Stomach (tissue), 8 donors: ENCODE measurements at regions not wholly inside any gene's neighbourhood (a gene's known extent, or its start where the extent isn't known, plus 50 kb on each side); places are given as distances from the start of the nearest gene placed in this dataset.
"Not testable (repeated sequence)": the region's sequence is repeated elsewhere in the genome, so short reads cannot be mapped to it uniquely, and the experiment has no call there.

Experiments used
- DNase-seq, 2 donors: peaks; one replicate each; pipeline versions ENCODE4 v3.0.0 to v3.0.0-alpha.2; 2013 to 2019
- H3K27ac ChIP-seq, 5 donors: fragments of 200-600 bp in 4 of 5; sonication (generic) in 4 of 5; one replicate each; pipeline ENCODE4 v1.5.1; 2013 to 2019; ENCODE audit warnings: mild to moderate bottlenecking in 1 of 5, moderate library complexity in 1 of 5
- H3K27me3 ChIP-seq, 3 donors: fragments of 200-600 bp; sonication (generic); one replicate each; pipeline ENCODE4 v1.5.1; 2017 to 2019; ENCODE audit warnings: mixed run types in 1 of 3
- H3K36me3 ChIP-seq, 4 donors: fragments of 200-600 bp; sonication (generic); 1 replicate in 3 of 4; 2 replicates in 1 of 4; pipeline ENCODE4 v1.5.1; 2016 to 2019
- H3K4me1 ChIP-seq, 4 donors: fragments of 200-600 bp; sonication (generic); one replicate each; pipeline ENCODE4 v1.5.1; 2016 to 2019
- H3K4me3 ChIP-seq, 4 donors: fragments of 200-600 bp; sonication (generic) in 3 of 4; one replicate each; pipeline ENCODE4 v1.5.1; 2016 to 2019; ENCODE audit warnings: mild to moderate bottlenecking in 1 of 4
- H3K9me3 ChIP-seq, 4 donors: fragments of 200-600 bp; sonication (generic); one replicate each; pipeline ENCODE4 v1.5.1; 2016 to 2019
- EP300 ChIP-seq: sonication (generic); formaldehyde crosslinking; IDR thresholded peaks from one replicate; pipeline ENCODE4 v1.6.1; 2017; ENCODE audit warnings: antibody characterized with exemption
- POLR2A ChIP-seq, 4 donors: fragments of 450-650 bp; IDR thresholded peaks; one replicate each; pipeline ENCODE4 v1.6.1; 2016; ENCODE audit warnings: antibody characterized with exemption in 4 of 4, control low read depth in 2 of 4, mild to moderate bottlenecking in 1 of 4, moderate library complexity in 1 of 4
- POLR2AphosphoS5 ChIP-seq, 3 donors: sonication (generic); formaldehyde crosslinking; IDR thresholded peaks; one replicate each; pipeline ENCODE4 v1.6.1; 2016; ENCODE audit warnings: antibody characterized with exemption in 3 of 3
- WGBS, 5 donors: extraction: QIAGEN DNeasy Blood & Tissue Kit in 3 of 5; methylation state at CpG; one replicate each; pipeline versions ENCODE4 v1.1.5 to v1.1.7; 2013 to 2018; 5-methylcytosine and 5-hydroxymethylcytosine counted together
- intact Hi-C: fragments of 100-400 bp; cut with DNase I; formaldehyde crosslinking; loops from one replicate; pipeline ENCODE4 v1.15.1; 2023; ENCODE audit warnings: low total_unique reads
- TF ChIP-seq, protein P1 (sequence below), 7 experiments: fragments of 450-650 bp in 4 of 7; fragments of 200-600 bp in 3 of 7; sonication (generic) in 3 of 7; IDR thresholded peaks; one replicate each; pipeline ENCODE4 v1.5.1; 2016 to 2019; ENCODE audit warnings: antibody characterized with exemption in 7 of 7, control low read depth in 2 of 7, mild to moderate bottlenecking in 1 of 7
- donor health status: healthy with polysubstance abuse.
- donor health status: Bipolar disorder and iron deficiency.
- donor health status: healthy.

DNA sequence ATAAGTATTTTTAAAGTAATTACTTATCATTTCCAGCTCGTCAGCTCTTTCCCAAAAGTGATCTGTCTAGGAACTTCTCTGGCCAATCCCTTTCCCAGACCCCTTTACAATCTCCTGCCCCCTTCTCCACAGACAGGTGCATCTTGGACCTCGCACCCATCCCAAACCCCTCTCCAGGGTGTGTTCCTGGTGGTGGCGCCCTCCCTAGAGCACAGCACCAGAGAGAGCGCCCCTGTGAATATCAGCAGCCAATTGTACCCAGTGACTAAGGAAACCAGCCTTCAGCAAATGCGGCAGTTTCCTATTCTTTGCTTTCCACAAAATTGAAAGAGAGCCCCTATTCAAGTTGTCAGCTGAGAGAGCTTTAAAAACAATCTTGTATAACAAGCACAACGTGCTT is 157.7 kb downstream of the RNASET2 start:
- intact Hi-C loops = no loop called here
- no peak overlapping the region for H3K27ac ChIP-seq
- TF ChIP-seq EP300 (no peak), POLR2AphosphoS5 (IDR thresholded peaks at IDR 0.05) (no peak), POLR2A (IDR thresholded peaks at IDR 0.05) (no peak)
- TF ChIP-seq, protein P1, sequence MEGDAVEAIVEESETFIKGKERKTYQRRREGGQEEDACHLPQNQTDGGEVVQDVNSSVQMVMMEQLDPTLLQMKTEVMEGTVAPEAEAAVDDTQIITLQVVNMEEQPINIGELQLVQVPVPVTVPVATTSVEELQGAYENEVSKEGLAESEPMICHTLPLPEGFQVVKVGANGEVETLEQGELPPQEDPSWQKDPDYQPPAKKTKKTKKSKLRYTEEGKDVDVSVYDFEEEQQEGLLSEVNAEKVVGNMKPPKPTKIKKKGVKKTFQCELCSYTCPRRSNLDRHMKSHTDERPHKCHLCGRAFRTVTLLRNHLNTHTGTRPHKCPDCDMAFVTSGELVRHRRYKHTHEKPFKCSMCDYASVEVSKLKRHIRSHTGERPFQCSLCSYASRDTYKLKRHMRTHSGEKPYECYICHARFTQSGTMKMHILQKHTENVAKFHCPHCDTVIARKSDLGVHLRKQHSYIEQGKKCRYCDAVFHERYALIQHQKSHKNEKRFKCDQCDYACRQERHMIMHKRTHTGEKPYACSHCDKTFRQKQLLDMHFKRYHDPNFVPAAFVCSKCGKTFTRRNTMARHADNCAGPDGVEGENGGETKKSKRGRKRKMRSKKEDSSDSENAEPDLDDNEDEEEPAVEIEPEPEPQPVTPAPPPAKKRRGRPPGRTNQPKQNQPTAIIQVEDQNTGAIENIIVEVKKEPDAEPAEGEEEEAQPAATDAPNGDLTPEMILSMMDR (IDR thresholded peaks at IDR 0.05) = no peak
- 68 to 77% (median 69%) methylated on average over 6 of the region's 6 CpGs for WGBS, 5 donors
- H3K9me3 ChIP-seq = no peaks in the 10 kb centered on the region
- no peaks in the 10 kb centered on the region for H3K4me1 ChIP-seq
- no peaks in the 10 kb centered on the region for H3K27me3 ChIP-seq
- H3K4me3 ChIP-seq = no peak overlapping the region
- H3K36me3 ChIP-seq = no peaks in the 10 kb centered on the region
- DNase-seq = no peak

DNA sequence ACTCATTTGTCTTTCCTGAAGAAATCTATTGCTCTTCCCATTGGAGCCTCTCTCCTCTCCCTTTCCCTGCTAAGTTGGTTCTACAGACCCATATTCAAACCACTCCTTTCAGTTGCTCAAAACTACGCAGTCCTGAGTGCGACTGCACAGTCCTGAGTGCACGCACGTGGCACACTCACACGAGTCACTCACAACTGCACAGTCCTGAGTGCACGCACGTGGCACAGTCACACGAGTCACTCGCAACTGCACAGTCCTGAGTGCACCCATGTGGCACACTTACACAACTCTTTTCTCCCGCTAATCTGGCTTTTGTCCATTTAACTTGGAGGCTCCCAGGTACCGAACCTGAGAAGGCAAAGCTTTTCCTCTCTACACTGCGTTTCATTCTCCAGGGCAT is 159.7 kb downstream of the RNASET2 start:
- WGBS, 5 donors = 90 to 92% (median 91%) methylated on average over 12 of the region's 12 CpGs
- no peaks in the 10 kb centered on the region for H3K4me1 ChIP-seq
- no peak for DNase-seq
- H3K36me3 ChIP-seq = no peaks in the 10 kb centered on the region
- no peaks in the 10 kb centered on the region for H3K27me3 ChIP-seq
- TF ChIP-seq EP300 (no peak), POLR2AphosphoS5 (IDR thresholded peaks at IDR 0.05) (no peak), POLR2A (IDR thresholded peaks at IDR 0.05) (no peak)
- TF ChIP-seq, protein P1 (IDR thresholded peaks at IDR 0.05) = no peak
- H3K4me3 ChIP-seq = no peak overlapping the region
- intact Hi-C loops = no loop called here
- no peak overlapping the region for H3K27ac ChIP-seq
- H3K9me3 ChIP-seq = no peaks in the 10 kb centered on the region

DNA sequence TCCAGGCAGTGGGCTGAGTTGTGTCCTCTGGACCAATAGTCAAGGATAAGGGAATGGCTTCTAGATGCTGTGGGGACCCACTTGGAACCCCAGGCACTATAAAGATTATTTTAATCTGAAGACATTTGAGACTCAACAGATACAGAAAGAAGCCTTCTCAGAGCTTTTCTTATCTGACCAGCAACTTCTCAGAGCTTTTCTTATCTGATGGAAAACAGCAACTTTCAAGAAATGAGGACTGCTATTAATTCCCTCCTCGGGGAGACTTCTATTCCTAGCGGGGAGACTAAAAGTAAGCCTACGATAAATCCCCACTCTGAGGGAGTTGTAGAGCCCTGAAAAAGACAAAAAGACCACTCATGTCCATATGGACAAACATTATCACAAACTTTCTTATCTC is 160.5 kb downstream of the RNASET2 start:
- no peak overlapping the region for H3K4me3 ChIP-seq

DNA sequence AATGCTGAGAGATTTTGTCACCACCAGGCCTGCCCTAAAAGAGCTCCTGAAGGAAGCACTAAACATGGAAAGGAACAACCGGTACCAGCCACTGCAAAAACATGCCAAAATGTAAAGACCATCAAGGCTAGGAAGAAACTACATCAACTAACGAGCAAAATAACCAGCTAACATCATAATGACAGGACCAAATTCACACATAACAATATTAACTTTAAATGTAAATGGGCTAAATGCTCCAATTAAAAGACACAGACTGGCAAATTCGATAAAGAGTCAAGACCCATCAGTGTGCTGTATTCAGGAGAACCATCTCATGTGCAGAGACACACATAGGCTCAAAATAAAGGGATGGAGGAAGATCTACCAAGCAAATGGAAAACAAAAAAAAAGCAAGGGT is 163.8 kb upstream of the RPS6KA2 start:
- H3K36me3 ChIP-seq, H3K27ac ChIP-seq, intact Hi-C loops, H3K4me1 ChIP-seq, DNase-seq, H3K9me3 ChIP-seq, H3K27me3 ChIP-seq, H3K4me3 ChIP-seq: not testable (repeated sequence)
- WGBS, 5 donors = 67 to 86% (median 78%) methylated on average over 2 to 3 of the region's 3 CpGs

More for the DNA sequence above, 160.5 kb downstream of the RNASET2 start:
- Histone ChIP-seq H3K9me3 (no peaks in the 10 kb centered on the region), H3K27ac (no peak overlapping the region), H3K27me3 (no peaks in the 10 kb centered on the region), H3K36me3 (no peaks in the 10 kb centered on the region), H3K4me1 (no peaks in the 10 kb centered on the region)
- TF ChIP-seq POLR2A (IDR thresholded peaks at IDR 0.05) (no peak), EP300 (no peak), POLR2AphosphoS5 (IDR thresholded peaks at IDR 0.05) (no peak)
- TF ChIP-seq, protein P1 (IDR thresholded peaks at IDR 0.05) = no peak
- WGBS, 5 donors = 59 to 88% (median 73%) methylated on average over 3 of the region's 3 CpGs
- intact Hi-C loops = no loop called here
- DNase-seq = no peak

DNA sequence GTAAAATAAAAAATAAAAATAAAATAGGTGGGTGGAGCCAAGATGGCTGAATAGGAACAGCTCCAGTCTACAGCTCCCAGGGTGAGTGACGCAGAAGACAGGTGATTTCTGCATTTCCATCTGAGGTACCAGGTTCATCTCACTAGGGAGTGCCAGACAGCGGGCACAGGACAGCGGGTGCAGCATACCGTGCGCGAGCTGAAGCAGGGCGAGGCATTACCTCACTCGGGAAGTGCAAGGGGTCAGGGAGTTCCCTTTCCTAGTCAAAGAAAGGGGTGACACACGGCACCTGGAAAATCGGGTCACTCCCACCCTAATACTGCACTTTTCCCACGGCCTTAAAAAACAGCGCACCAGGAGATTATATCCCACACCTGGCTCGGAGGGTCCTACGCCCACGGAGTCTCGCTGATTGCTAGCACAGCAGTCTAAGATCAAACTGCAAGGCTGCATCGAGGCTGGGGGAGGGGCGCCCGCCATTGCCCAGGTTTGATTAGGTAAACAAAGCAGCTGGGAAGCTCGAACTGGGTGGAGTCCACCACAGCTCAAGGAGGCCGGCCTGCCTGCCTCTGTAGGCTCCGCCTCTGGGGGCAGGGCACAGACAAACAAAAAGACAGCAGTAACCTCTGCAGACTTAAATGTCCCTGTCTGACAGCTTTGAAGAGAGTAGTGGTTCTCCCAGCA is 161.9 kb upstream of the RPS6KA2 start:
- not testable (repeated sequence) for H3K4me3 ChIP-seq, H3K27ac ChIP-seq, H3K27me3 ChIP-seq, H3K9me3 ChIP-seq, H3K36me3 ChIP-seq, H3K4me1 ChIP-seq, DNase-seq
- WGBS, 5 donors = 87 to 93% (median 90%) methylated on average over 22 of the region's 22 CpGs
- intact Hi-C loops = loop anchor here (5.0 kb wide), 1 partner anchor 203 kb away; no protein-coding TSS in a partner anchor
